ENCODE measurements at regions not wholly inside any gene's neighbourhood (a gene's known extent, or its start where the extent isn't known, plus 50 kb on each side); places are given as distances from the start of the nearest gene placed in this dataset.
"Not testable (repeated sequence)": the region's sequence is repeated elsewhere in the genome, so short reads cannot be mapped to it uniquely, and the experiment has no call there.

DNA sequence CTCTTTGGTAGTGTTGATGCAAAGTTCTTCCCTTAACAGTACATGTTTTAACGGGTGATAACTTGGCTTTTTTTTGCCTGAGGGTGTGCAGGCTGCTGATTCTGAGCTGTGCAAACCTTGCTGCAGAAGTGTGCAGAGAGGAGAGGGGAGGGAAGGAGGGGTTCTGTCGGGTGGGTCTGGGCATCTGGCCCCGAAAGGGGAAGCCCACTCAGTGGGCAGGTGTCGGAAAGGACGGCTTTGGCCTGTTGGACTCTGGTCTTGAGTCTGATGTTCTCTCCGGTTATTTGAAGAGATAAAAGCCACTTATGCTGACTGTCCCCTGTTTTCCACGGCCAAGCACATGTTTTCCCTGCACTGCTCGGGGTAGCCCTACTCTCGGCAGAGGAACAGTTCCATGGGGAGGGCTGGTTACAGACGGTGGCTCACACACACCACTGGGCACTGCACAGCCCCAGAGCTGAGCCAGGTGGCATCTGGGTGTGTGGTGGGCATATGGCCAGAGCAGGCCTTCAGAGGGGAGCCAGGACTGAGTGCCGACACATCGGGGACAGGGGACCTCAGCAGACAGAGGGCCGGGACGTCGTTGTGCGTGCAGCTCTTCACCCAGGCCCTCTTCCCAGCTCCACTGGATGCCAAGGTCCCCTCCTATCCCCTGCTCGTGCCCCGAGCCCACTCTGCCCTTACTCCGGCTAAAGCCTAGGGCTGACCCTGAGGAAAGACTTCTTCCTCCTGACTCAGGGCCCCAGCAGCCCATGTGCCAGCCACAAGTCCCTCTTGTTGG, 93.2 kb downstream of the TEX29 start:
- no peak for DNase-seq

- DNase-seq = no peak
Observed at GRCh38 chr13:111414341-111414740, 93.9 kb downstream of the TEX29 start.

- no peak for DNase-seq
Observed at GRCh38 chr13:111415246-111415645, 94.8 kb downstream of the TEX29 start.

GRCh38 chr13:111415765-111416164, 95.3 kb downstream of the TEX29 start:
- DNase-seq = no peak

GRCh38 chr13:111418101-111418500, 97.7 kb downstream of the TEX29 start:
- DNase-seq = no peak

DNA sequence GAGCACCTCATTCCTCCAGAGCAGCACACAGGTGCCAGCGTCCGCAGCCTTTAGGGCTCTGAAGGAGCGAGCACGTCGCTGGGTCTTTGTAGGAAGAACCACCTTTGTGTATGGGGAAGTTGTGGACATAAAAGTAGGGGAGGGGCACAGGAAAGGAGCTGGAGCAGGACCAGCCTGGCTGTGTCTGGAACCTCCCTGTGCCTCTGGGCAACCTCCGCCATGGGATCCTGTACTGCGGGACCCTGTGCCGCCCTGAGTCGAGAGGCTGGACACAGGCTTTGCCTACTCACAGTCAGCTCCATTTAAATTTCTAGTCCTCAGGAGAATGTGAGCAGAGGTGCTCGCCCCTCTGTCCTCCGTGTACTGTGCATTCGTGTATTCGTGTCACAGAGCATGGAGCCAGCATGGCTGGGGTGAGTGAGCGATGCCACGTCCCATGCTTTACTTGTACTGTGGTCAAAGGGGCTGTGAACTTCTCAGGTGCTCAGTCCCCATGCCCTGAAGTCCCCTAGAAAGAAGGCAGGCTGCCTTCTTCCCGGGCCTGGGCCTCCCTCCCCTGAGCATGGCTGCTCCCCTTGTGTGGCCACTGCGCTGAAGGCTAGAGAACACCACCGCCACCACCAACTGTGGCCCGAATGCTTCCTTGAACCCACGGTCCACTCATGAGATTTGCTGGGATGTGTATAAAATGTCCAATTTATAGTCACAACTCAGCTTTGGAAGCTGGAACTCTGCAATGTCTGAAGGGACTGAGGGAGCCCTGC, 99.9 kb downstream of the TEX29 start:
- no peak for DNase-seq

GRCh38 chr13:111421216-111421615, 100.8 kb downstream of the TEX29 start:
- no peak for DNase-seq

- no peak for DNase-seq
Observed at GRCh38 chr13:111422348-111422747, 101.9 kb downstream of the TEX29 start.

DNA sequence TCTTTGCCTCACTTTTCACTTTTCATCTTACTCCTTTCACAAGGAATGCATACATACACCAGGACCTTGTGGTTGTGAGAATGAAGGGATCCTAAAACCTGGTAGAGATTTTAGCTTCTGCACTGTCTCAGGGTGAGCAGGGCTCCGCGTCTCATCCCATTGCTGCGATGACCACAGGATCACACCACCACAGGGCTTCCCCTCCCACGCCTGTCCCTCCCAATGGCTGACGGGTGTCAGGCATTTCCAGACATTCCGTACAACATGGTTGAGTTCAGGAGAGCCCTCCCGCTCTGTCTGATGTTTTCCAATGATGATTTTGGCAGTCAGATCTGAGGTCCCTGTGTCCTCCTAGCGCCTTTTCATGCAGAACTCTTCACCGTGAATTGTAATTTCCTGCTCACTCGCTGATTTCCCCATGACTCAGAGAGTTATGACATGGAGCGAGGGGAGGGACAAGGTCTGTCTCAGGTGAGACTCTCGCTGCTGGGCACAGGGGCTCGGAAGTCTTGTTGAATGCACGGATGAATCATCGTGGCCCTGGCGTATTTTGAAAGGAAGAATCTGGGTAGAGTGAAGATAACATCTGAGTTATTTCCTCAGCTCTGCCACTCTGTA, 102.8 kb downstream of the TEX29 start:
- DNase-seq = no peak

DNA sequence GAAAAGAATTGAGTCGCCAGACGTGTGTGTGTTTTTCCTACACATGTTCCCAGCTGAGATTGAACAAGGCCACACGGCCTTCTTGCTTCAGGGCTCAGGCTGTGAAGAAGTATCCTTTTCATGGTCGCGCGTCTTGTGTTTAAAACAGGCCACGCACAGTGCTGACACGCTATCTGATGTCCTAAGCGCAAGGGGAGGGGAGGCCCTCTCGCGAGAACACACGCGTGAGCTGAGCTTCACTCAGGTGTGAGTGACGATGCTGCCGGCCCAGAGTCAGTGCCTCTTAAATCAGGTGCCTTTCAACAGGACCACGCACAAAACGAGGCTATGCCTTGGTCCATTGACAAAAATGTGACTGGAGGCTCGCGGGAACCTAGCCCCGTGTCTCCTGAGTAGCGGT, 103.7 kb downstream of the TEX29 start:
- no peak for DNase-seq

- DNase-seq = no peak
Observed at GRCh38 chr13:111425326-111425725, 104.9 kb downstream of the TEX29 start.

- DNase-seq = no peak
Observed at GRCh38 chr13:111429064-111429558, 108.7 kb downstream of the TEX29 start.

DNA sequence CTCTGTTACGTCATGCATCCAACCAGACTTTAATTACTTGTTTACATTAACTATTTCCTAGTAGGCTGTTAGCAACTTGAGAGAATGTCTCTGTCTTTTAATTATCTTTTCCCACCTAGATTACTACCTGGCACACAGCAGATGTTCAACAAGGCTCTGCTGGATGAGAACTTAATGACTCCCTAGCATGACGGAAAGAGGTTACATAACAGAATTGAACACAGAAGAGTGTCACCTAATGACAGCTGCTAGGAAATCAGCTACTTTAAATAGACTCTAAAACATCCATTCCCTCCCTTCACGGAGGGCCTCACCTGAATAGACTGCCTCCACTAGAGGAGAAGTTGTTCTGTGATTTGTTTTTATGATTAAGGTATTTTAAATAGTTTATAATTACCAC, 110.8 kb downstream of the TEX29 start:
- DNase-seq = no peak

GRCh38 chr13:111434578-111435159, 114.2 kb downstream of the TEX29 start:
- no peak for DNase-seq

DNA sequence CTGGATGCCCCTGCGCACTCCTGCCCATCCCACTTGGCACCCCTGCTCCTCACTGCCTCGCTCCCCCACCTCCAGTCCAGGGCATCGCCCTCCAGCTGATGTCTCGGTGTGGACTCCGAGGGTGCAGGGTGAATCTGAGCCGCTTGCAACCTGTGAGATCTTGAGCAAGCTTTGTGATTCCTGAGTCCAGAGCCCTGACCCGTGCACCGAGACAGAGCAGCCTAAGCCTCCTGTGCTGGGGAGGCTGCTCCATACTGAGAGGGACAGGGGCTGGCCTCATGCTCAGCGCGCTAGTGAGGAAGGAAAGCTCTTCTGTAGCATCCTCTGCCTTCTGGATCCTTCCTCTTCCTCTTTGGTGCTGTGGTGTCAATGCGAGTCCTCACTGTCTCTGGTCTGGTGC, 116.0 kb downstream of the TEX29 start:
- DNase-seq = no peak

DNA sequence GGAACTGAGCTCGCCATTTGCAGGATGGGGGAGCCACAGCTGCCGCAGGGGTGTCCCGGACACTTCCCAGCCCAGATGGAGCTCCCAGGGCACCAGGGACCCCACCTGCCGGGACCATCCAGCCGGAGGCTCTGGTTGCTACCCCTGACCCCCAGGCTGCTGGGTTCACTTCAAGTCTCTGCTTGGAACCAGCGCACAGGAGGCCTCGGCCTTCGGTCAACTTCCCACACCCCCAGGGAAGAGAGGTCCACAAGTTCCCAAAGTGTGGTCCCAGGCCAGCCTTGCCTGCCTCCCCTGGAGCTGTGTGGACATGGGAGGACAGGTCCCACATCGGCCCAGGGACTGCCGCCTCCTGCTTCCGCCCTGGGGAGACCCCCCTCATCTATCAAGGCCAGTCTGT, 117.0 kb downstream of the TEX29 start:
- DNase-seq = no peak

DNA sequence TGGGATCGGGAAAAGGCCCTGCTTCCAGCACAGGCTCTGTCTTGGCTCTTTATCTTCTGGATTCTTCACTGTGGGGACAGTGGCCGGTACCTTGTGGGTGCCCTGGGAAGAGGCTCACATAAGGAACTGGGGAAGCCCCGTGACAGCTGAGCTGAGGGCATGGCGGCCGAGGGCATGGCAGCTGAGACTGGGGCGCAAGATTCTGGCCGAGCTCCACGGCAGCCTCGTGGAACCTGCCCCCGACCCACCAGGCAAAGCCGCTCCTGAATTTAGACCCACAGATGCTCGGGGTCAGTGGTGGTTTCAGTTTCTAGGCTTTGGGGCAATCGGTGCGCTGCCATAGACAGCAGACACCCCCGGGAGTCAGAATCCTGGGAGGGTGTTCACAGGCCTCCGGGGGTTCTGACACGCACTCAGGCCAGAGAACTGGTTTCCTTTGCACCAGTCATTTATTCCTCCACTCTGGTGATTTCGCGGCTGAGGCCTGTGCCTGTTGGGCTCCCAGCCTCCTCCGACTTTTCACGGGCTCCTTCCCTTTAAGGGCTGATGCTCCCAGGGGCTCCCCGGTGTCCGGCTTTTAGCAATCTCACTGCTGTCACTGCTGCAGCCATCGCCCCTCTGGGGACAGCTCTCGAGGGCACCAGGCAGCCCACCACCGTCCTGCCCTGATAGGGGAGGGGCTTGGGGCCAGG, 117.6 kb downstream of the TEX29 start:
- DNase-seq = no peak

GRCh38 chr13:111440492-111440891, 120.0 kb downstream of the TEX29 start:
- DNase-seq = not testable (repeated sequence)

GRCh38 chr13:111443981-111444380, 123.5 kb downstream of the TEX29 start:
- DNase-seq = no peak

DNA sequence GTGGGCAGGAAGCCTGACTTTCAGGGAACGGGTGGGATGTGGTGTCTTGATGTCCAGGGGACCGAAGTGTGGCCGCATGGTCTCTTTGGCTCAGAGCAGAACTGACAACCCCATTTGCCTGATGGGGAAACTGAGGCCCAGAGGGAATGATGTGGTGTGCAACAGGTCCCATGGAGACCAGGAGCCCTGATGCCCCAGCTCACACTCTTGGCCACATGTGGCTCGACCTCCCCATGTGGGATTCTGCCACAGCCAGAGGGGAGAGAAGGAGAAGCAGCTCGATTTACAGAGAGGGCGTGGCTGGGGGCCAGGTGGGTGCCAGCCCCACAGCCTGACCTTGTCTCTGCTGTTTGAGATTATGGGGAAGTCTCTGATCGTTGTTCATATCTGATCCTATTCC, 128.1 kb downstream of the TEX29 start:
- DNase-seq = no peak

DNA sequence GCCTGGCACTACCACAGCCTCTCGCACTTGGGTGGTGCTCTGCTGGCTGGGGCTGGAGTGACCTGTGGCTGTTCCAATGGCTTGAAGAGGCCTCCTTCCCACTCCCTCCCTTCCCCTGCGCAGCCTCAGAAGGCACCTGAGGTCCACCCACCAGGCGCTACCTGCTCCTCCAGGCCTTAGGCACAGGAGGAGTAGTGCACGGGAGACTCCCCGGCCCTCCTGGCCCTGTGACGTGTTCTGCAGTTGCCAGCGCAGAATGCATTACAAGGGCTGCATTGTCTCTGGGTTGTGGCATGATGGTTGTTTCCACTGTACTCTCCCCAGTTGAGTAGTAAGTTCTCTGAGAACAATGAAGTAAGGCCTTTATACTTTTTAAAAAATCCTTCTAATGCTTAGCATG, 128.6 kb downstream of the TEX29 start:
- DNase-seq = no peak

- no peak for DNase-seq
Observed at GRCh38 chr13:111451402-111451801, 131.0 kb downstream of the TEX29 start.
